Stimulated activated CD4-positive, alpha-beta T cell treated with anti-CD3 and anti-CD28 coated beads, Interleukin-1b, Interleukin-23, amount 100 ng/mL, for 24 hours (primary cell): ENCODE measurements at regions not wholly inside any gene's neighbourhood (a gene's known extent, or its start where the extent isn't known, plus 50 kb on each side); places are given as distances from the start of the nearest gene placed in this dataset.
"Not testable (repeated sequence)": the region's sequence is repeated elsewhere in the genome, so short reads cannot be mapped to it uniquely, and the experiment has no call there.

Experiments used
- DNase-seq, 4 experiments: peaks; one replicate each; pipeline ENCODE4 v3.0.0-alpha.2; 2020; ENCODE audit warnings: low read depth in 4 of 4, low spot score in 1 of 4

DNA sequence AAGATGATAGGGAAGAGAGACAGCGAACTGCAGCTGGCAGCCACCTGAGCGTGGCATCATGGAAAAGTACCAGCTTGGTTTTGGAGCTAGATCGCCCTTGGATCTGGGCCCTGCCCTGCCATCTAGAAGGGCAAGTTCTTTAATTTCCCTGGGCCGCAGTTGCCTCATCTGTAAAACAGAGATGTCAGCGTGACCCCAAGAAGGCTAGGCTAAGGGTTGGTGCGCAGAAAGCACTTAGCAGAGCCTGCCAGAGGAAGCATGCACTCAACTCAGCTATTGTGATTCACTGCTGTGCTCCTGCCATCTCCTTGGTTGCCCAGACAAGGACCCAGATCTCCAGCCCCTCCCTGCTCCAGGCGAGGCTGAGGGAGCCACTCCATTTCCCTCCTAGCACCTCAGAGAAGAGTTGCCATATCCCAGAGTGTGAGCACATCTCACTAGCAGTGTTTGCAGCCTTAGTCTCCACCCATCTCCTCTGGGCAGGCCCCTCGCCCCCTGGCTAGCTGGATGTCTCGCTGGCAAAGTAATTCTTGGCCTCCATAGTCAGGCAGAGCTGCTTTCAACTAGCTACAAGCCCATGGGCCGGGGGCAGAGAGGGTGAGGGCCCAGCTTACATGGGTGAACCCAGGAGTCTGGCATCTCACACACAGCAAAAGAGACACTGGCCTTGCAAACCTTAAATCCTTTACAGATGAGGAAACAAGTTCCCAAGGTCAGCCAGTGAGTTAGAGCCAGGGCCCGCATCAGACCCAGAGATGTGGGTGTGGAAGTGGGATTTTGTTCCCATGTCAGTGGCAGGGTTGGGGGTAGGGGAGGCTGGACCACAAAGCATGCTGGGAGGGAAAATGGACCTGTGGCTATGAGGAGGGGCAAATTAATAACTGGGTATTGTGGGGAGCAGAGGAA lies 280.7 kb upstream of the TLE3 start:
- DNase-seq, result no peak

DNA sequence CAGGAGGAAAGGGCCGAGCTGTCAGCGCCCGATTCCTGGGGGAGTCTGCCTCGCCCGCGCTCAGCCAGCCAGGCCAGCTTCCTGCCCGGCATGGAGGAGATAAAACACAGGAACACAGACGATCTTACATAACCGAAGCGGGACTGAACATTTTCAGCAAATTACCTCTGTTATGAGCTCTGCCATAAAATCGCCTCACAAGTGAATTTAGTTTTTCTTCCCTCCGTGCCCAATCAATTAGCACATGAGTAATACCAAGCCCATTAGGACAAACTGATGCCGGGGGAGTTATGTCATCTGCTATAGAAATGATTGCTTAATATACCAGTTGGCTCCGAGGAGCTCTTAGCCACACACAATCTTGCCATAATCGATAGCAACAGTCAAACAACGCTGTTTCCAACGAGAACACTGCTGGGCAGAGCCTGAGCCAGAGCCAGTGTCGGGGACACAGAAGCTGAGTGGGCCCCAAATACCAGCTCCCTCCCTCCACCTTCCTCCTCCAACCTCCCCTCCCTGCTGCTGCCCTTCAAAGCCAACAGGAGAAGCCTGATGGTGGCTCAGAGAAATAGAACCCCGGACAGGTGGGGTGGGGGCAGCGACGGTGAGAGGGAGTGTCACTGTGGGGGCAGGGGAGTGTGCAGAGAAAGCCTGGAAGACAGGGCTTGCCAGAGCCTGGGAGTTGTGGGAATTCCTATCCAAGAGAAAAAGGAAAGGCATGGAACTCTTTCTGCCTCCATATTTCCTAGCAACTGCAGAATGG lies 279.4 kb upstream of the TLE3 start:
- DNase-seq, result no peak

DNA sequence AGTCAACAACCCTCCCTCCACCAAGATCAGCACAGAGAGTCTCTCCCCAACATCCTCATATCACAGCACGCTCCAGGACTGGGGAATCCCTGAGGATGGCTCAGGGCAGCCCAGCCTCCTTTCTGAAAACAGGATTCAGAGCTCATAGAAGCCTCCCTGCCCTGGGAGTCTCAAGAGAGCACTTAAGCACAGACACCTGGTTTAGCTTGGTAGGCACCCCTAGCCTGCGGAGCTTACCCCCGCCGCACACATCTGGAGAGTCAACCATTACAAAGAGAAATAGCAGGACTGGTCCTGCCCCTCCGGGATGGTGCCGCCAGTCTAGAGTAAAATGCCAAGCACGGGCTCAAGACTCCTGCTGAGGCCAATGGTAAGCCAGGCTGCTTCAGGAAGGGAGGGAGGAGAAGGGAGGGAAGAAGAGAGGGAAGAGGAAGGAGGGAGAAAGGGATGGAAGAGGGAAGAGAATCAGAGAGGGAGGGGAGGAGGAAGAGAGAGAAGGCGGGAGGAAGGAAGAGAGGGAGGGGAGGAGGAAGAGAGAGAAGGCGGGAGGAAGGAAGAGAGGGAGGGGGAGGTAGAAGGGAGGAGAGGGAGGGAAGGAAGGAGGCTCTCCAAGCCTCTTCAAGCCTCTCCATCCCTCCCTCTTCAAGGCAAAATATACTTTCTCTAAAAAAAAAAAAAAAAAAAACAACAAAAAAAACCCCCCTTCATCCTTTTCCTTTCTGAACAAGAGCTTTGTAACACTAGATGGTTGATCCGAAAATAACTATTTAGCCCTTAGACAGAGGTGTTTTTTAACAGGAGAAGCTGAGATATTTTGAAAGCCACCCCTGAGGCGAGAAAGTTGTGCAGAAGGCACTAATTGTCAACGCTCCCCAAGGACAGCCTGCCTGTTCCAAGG lies 278.6 kb upstream of the TLE3 start:
- DNase-seq, result no peak

DNA sequence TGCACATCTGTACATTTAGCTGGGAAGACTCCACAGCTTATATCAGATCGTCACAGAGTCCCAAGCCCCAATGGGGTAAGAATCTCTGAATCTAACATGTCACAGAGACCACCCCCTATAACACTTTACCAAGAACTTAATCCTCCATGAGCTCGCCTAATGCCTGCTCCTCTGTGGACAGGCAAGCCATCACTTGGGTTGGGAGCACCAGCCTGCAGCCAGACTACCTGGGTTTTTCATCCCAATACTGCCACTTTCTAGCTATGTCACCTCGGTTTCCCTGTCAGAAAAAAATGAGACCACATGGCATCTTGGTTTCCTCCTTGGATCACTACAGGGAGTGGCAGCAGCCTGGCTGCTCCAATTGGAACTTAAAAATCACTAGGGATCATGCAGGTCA lies 277.9 kb upstream of the TLE3 start:
- DNase-seq, result no peak

DNA sequence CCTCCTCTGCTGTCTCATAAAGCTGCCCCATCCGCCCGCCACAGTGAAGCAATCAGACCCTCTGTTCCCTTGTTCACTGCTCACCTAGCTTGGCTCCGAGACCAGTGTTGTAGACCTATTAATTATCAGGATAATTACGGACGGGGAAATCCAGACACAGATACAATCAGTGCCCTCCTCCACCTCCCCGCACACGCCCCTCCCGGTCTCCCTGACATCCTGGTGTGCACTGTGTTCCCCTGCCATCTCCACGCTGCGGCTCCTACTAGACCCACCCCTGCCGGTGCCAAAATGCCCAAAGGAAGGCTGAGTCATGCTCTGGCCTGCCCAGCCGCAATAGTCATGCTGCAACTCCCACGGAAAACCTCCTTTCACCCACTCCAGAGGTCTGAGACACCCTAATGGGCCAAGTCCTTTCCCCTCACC lies 277.3 kb upstream of the TLE3 start:
- DNase-seq, result no peak

DNA sequence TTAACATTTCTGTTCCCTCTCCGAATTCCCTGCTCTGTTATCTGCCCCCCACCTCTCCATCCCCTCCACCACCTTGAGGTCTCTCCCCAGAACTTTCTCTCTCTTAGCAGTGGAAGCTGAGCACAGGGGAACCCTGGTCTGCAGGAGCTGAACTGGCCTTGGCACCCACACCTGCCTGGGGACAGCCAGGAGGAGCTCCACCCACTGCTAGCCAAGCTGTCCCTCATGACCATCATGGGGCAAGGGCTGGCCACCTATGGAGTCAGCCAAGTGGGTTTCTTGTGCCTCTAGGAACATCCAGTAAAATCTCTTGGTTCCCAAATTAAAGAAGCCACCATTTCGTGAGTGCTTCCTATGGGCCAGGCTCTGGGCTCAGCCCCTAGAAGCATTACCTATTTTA lies 276.4 kb upstream of the TLE3 start:
- DNase-seq, result no peak

DNA sequence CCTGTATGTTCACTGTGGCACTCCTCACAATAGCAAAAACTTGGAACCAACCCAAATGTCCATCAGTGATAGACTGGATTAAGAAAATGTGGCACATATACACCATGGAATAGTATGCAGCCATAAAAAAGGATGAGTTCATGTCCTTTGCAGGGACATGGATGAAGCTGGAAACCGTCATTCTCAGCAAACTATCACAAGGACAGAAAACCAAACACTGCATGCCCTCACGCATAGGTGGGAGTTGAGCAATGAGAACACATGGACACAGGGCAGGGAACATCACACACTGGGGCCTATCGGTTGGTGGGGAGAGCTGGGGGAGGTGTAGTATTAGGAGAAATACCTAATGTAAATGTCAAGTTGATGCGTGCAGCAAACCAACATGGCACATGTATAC lies 275.7 kb upstream of the TLE3 start:
- not testable (repeated sequence) for DNase-seq

DNA sequence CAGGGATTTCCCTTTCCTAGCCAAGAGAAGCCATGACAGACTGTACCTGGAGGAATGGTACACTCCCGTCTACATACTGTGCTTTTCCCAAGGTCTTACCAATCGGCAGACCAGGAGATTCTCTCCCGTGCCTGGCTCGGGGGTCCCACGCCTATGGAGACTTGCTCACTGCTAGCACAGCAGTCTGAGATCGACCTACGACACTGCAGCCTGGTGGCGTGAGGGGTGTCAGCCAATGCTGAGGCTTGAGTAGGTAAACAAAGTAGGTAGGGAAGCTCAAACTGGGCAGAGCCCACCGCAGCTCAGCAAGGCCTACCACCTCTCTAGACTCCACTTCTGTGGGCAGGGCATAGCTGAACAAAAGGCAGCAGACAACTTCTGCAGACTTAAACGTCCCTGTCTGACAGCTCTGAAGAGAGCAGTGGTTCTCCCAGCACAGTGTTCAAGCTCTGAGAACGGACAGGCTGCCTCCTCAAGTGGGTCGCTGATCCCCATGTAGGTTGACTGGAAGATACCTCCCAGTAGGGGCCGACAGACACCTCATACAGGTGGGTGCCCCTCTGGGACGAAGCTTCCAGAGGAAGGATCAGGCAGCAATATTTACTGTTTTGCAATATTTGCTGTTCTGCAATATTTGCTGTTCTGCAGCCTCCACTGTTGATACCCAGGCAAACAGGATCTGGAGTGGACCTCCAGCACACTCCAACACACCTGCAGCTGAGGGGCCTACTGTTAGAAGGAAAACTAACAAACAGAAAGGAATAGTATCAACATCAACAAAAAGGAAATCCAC lies 270.4 kb upstream of the TLE3 start:
- DNase-seq, result not testable (repeated sequence)

DNA sequence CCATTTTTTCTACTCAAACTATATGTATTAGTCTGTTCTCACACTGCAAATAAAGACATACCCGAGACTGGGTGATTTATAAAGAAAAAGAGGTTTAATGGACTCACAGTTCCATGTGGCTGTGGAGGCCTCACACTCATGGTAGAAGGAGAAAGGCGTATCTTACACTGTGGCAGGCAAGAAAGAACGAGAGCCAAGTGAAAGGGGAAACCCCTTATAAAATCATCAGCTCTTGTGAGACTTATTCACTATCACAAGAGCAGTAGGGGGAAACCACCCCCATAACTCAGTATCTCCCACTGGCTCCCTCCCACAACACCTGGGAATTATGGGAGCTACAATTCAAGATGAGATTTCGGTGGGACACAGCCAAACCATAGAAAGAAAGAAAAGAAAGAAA lies 266.3 kb upstream of the TLE3 start:
- not testable (repeated sequence) for DNase-seq

DNA sequence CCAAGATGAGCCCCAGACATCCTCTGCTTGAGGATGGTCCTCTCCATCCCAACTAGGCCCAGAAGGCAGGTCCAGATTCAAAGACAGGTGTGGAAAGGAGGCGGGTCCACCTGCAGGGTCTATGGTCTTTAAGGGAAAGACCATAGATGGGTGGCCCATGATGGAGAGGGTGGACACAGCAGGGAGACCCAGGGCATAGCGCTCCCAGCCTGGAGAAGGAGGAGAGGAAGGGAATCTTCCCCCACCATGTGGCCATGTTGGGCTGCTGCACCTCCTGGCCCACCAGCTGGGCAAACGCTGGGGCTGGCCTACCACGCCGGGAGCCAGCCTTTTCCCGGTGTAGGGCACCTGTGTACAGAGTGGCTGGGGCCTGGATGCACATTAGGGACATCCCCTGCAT lies 265.2 kb upstream of the TLE3 start:
- DNase-seq, result no peak

DNA sequence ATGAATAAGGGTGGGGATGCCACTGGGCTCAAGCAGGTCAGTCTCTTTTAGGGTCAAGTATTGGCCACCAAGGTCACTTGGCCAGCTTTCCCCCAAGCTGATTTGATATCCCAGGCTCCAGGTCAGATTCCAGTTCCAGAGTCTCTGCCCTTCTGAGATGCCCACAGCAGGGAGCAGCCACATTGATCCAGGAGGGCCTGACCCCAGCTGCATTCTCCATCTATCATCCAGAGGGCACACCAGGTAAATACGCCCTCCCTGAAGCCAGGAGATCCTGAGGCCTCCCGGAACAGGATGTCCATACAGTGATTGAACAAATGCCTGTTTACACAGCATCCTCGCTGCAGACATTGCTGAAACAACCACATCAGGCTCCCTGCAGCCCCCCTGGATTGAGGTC lies 264.6 kb upstream of the TLE3 start:
- DNase-seq, result no peak

DNA sequence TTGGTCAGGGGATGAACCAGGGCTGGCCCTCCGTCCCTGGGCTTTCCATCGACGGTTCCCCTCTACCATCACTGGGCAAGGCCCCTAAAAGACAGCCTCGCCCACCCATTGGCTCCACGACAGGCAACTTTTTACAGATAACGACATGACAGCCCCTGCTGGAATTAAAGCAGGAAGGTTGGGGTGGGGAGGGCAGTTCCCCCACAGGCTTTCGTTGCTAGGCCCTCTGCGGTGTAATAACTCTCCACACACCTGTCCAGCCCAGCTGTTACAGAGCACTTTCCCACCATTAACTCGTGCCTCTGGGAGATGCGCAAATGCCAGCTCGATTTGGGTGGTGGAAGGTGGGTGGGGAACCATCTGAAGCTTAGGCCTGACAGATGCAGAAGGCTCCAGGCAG lies 264.2 kb upstream of the TLE3 start:
- no peak for DNase-seq

DNA sequence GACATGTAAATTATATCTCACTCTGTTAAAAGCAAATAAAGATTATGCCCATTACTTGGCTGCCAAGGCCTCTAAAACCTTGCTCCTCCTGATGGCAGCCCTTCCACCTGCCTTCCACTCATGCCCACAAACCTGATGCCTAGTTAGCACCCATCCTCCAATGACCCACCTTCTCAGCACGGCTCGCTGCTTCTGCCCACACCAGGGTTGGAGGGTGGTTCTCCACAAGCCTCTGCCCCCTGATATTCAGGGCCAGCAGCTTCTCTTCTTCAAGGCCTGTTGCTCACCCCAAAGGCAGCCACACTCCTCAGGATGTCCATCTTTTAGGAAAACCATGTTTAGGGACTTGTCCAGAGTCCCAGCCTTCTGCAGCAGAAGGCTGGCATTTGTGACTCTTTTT lies 263.4 kb upstream of the TLE3 start:
- DNase-seq, result no peak

DNA sequence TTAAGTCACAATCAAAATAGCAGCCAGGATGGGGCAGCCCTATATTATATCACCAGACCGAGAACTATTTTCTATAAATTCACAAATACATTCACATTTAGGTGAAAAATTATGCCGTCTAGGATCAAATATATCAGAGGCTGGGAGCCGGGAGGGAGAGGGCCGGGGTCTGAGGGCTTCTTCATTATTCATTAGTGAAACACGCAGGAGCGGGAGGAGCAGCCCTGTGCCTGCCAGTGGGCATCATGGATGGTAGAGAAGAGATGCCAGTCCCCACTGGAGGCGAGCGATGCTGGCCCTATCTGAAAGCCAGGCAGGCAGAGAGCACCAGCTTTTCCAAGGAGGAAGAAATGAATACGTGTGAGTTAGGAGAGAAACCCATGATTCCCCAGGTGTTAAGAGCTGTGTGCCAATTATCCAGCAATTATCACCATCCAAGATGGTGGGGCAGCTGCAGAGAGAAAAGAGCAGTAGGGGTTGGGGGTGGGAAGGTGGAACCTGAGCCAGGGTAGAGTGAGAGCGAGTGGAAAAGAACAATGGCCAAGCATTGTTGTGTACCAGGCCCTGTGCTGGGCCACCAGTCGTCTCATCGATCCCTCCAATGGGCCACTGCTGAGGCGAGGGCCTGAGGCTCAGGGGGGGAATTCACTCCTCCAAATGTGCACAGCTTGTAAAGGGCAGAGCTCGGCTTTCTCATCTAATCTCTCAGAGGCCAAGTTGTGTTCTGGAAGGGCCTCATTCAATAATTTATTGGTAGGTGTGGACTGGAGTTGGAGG lies 261.3 kb upstream of the TLE3 start:
- no peak for DNase-seq

DNA sequence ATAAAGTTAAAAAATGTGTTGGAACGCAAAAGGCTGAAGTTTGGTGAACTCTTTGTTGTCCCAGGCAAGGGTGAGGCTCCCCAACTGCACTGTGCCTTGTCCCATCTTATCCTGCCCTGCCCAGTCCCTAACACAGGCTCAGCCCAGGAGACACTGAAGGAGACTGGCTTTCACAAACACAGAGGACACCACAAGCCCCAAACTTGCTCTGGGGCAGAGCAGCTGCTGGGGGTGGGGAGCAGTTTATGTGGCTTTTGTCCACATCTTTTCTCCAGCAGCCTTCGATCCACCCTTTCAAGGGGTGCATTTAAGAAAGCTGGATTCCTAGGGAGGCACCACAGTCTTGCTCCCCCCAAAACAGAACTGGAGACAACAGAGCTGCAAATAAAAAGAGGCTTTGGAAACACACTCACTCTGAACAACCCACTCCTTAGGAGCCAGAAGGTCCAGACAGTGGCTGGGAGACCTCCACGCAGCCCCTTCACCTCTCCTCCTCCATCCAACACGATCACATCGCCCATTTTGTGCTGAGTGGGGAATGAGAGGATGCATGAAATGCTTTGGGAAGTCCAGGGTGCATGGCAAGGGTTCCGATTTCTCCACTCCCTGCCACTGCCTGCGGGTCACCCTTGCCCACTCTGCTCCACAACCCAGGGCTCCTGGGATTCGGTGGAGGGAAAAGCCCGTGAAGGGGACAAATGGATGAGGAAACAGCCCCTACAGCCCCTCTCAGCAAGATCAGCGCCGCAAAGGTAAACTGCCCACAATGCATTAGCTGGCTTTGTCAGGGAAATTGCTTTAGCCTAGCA lies 260.5 kb upstream of the TLE3 start:
- no peak for DNase-seq

DNA sequence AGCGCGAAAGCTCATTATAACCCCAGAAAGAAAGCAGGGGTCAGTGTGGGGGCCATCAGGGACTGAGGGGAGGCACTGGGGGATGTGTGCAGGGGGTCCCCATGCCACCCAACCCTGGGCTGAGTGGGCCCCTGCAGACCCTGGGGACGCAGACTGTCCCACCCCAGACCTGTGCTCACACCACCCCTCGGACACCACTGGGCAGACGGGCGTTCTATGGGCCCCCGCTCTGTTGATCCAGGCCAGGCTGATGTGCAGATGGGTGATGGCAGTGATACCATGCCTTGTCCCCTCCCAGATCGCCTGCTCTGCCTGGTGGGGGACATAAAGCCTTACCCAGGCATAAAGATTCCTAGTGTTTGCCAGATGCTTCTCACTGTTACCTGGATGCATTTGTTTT lies 259.7 kb upstream of the TLE3 start:
- DNase-seq, result no peak

DNA sequence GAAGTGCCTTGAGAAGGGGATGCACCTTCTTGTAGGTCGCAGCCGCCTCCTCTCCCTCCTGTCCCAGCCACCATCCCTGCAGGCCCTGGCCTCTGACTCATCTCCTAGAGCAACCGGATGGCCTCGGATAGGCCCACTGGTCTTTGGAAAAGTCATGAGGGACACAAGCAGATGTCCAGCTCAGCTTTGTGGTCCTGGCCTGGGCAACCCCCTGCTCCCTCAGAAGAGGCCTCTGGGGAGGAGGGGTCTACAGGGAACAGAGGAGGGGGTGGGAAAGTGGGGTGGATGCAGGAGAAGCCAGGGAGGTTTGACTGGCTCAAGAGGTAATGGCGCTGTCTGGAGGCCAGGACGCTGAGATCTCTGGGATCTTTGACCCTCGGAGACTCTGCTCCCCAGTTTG lies 259.2 kb upstream of the TLE3 start:
- DNase-seq, result no peak

DNA sequence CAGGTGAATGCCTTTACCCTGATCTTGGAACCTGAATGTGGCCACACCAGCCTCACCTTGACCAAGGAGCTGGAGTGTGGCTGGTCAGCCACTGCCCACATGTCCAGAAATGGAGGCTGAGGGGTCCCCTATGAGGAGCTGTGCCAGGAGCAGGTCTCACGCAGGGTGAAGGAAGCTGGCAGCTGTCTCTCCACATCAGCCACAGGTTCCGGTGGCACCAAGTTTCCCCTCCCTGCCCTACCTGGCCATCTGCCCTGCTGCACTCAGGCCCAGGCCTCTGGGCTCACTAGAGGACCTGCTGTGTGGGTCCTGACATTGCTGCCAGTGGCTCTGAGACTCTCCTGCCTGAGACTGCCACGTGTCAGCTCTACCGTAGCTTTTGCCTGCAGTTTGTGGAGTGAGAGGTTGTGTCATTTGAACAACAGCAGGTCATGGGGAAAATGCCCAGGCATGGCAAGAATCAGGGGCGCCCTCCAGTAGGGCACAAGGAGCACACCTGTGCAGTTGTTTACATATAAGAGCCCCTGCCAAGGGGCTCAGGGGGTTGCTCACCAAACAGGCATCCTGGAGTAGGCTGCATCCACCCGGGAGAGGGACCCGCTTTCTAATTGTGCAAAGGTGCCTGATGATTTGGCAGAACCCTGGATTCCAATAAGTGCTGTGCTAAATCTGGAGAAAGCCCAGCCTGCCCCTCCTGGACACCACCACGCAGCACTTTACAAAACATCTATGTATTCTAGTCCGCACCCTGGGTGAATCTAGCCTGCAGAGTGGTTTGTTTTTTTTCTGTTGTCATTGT lies 258.5 kb upstream of the TLE3 start:
- no peak for DNase-seq
